Bronchial epithelial cell (primary cell): ENCODE measurements at regions not wholly inside any gene's neighbourhood (a gene's known extent, or its start where the extent isn't known, plus 50 kb on each side); places are given as distances from the start of the nearest gene placed in this dataset.

Source experiments
- DNase-seq: peaks from one replicate; pipeline ENCODE4 v3.0.0-alpha.2; 2010; ENCODE audit warnings: low read depth
- FAIRE-seq: peaks from 2 replicates; lab custom pipeline; 2011; peaks lifted over from hg19 to GRCh38; lab: Jason Lieb, UNC
- H3K27me3 ChIP-seq: 2 replicates; pipeline ENCODE4 v1.5.1; 2011; ENCODE audit warnings: low read length; ENCODE audit not compliant: control insufficient read depth, insufficient read depth
- H3K36me3 ChIP-seq: 2 replicates; pipeline ENCODE4 v1.5.1; 2011; ENCODE audit warnings: low read length; ENCODE audit not compliant: control insufficient read depth, insufficient read depth
- H3K4me3 ChIP-seq: 2 replicates; pipeline ENCODE4 v1.5.1; 2011; ENCODE audit warnings: mild to moderate bottlenecking, low read depth, low read length, control low read depth
- CTCF ChIP-seq: IDR thresholded peaks from 2 replicates; pipeline ENCODE4 v1.5.1; 2011; ENCODE audit warnings: mild to moderate bottlenecking, moderate library complexity, low read length, control low read depth, inconsistent platforms; ENCODE audit not compliant: insufficient read depth, severe bottlenecking

DNA sequence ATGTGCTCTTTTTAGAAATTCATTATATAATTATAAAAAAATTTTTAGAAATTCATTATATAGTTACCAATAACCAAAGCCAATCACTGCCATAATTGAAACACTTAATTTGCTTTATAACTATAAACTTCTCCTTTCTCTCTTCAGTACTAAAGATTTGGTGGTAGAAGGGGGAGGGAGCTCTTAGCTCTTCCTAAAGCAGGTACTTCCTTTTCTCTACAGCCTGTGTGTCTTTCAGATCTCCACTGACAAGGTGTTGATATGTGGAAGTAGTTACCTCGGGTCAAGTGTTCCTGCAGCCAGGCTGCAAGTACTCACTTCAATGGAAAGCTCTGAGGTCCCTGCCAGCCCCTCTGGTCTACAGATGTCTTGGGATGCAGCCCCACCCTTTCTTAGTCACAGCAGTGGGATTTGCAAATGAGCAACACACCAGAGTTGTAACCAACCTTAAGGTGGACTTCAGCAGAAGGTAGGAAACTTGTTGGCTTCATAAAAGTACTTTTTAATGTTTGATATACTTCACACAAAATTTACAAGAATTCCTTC lies 690.0 kb downstream of the ARHGAP15 start:
- Histone ChIP-seq H3K27me3 (no peaks in the 10 kb centered on the region), H3K36me3 (no peaks in the 10 kb centered on the region), H3K4me3 (no peak overlapping the region)
- DNase-seq (peak; percentile 11), FAIRE-seq (no peak)
- no peak for TF ChIP-seq CTCF
